Umbilical cord (tissue), 1 donor: ENCODE measurements at regions not wholly inside any gene's neighbourhood (a gene's known extent, or its start where the extent isn't known, plus 50 kb on each side); places are given as distances from the start of the nearest gene placed in this dataset.

Experiments
- DNase-seq: peaks from one replicate; pipeline ENCODE4 v3.0.0-alpha.2; 2015; ENCODE audit warnings: low spot score

GRCh38 chrX:109928596-109929335, 74.1 kb upstream of the TMEM164 start:
- DNase-seq, result no peak

DNA sequence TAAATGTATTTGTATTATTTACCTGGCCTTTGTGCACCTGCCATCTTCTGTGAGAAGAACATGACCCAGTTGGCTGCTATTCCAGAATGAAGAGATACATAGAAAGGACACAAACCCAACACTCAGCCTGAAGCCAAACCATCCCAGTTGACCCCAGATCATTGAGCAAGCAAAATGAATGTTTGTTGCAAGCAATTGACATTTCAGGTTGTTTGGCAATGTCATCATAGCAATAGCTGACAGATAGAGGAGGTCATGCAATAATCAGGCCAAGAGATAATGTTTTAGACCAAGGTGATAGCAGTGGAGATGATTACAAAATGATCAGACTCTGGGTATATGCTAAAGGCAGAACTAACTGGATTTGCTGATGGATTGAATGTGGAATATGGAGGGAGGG, 71.2 kb upstream of the TMEM164 start:
- no peak for DNase-seq

- DNase-seq, result peak; percentile 50
Measured at GRCh38 chrX:109934434-109934833, 68.5 kb upstream of the TMEM164 start.

GRCh38 chrX:109934935-109935334, 68.0 kb upstream of the TMEM164 start:
- no peak for DNase-seq

DNA sequence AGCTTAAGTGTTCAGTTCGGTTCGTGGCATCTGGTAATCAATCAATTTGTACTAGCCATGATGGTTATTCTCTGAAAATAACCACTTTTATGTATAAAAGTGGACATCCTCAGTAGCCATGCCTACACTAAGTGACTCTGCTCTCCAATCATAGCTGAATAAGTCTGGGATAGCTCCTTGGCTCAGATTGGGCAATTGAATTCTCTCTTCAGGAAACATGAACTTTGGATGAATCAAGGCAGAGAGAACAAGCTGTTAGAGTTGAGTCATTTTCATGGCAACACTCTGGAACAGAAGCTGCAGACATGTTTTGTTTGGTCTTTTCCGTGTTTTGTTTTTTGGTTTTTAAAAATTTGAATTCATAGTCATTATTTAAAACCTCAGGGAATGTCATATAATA, 66.8 kb upstream of the TMEM164 start:
- DNase-seq, result no peak

- peak; percentile 1 for DNase-seq
Measured at GRCh38 chrX:109936598-109936997, 66.3 kb upstream of the TMEM164 start.

- DNase-seq, result no peak
Measured at GRCh38 chrX:109939498-109939897, 63.4 kb upstream of the TMEM164 start.

DNA sequence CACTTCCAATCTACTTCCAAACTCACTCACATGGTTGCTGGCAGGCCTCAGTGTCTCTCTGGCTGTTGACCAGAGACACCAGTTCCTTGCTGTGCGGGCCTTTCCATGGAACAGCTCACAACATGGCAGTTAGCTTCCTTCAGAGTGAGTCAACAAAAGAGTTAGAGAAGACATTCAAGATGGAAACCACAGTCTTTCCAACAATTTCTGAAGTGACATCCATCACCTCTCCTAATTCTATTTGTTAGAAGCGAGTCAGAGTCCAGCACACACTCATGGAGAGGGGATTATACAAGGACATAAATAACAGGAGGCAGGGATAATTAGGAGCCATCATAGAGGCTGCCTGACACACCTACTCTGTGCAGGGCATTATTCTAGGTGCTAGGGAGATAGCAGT, 62.5 kb upstream of the TMEM164 start:
- DNase-seq, result no peak

DNA sequence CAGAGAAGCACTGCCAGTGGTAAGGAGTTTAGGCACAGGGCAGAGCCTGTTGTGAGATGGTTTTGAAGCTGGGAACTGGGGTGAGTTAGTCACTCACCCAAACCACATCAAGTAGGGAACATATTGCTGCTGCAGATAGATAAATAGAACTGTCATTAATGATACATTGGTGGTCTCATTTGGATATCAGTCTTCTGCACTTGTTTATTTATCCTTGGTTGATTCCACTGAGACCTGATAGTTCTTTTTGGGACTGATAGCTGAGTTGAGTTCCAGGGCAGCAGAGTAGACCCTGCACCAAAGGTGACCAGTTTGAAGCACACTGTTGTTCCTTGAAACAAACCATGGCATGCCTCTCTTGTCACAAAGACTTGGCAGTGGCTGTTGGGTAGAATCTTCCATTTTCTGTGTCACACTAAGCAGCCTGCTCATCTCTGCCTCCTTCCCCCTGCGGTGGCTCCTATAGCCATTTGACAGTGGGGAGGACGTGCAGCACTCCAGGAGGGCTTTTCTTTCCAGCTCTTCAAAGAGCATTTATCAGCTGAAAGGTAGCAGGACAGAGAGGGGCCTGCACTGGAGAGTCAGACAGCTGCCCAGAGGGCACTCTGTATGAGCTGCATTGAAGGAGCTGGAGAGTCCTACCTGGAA, 59.7 kb upstream of the TMEM164 start:
- no peak for DNase-seq

DNA sequence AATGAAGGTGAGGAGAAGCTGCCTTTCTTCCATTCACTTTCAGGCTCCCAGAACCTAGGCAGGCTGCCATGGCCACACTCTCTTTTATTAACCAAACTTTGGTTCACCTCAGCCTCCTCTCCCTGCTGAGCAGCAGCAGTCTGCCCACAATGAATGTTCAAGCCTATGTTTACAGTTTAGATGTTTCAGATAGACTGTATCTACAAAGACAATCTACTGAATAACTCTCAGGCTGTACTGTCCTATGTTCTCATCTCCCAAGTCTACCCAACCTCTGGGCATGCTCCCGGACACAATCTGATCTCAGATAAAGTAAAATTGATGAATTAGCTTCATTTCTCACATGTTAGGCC, 59.2 kb upstream of the TMEM164 start:
- no peak for DNase-seq

DNA sequence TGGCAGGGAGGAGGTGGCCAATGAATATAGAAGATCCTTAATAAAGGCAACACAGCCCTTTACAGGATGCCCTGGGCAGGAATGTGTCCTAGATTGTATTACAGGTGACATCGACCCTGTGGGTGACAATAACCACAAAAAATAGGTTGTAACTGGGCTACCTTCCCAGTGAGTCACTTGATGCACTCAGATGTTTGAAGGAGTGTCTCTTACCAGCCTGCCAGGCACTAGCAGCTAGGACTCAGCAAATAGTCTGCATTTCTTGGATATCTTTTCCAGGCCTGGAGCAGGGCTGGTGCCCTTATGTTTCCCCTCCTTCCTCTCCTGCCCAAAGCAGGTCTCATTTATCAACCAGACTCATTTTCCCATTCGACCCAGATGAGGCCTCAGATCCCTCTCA, 50.9 kb upstream of the TMEM164 start:
- no peak for DNase-seq

GRCh38 chrX:109952985-109953905, 49.7 kb upstream of the TMEM164 start:
- DNase-seq, result peak; percentile 2
